Astrocyte of the spinal cord (primary cell): ENCODE measurements at regions not wholly inside any gene's neighbourhood (a gene's known extent, or its start where the extent isn't known, plus 50 kb on each side); places are given as distances from the start of the nearest gene placed in this dataset.

Source experiments
- DNase-seq: peaks from one replicate; pipeline ENCODE4 v3.0.0; 2011; ENCODE audit warnings: low read depth, low spot score
- H3K4me3 ChIP-seq: 2 replicates; pipeline ENCODE4 v1.5.1; 2011; ENCODE audit warnings: low read depth, mild to moderate bottlenecking, low read length, moderate library complexity
- CTCF ChIP-seq: IDR thresholded peaks from 2 replicates; pipeline ENCODE4 v1.5.1; 2012; ENCODE audit warnings: low read depth, mild to moderate bottlenecking, low read length, inconsistent platforms
- in situ Hi-C: cut with HindIII; loops from 2 replicates; pipeline ENCODE4 v1.10.0; 2017; ENCODE audit warnings: low sequenced_read_pairs

- no peak for DNase-seq
- TF ChIP-seq CTCF = no peak
- H3K4me3 ChIP-seq = no peak overlapping the region
- in situ Hi-C loops = no loop called here
Measured at GRCh38 chr2:16475986-16476567, 189.6 kb downstream of the CYRIA start.

GRCh38 chr2:16475586-16475985 is 190.0 kb downstream of the CYRIA start:
- no peak overlapping the region for H3K4me3 ChIP-seq
- DNase-seq = no peak
- TF ChIP-seq CTCF = no peak
- in situ Hi-C loops = no loop called here

GRCh38 chr2:16473575-16473974 is 192.1 kb downstream of the CYRIA start:
- no peak for TF ChIP-seq CTCF
- in situ Hi-C loops = no loop called here
- DNase-seq = no peak
- H3K4me3 ChIP-seq = no peak overlapping the region

- in situ Hi-C loops = no loop called here
- DNase-seq = no peak
- H3K4me3 ChIP-seq = no peak overlapping the region
Measured at GRCh38 chr2:16470936-16471490, 194.6 kb downstream of the CYRIA start.

DNA sequence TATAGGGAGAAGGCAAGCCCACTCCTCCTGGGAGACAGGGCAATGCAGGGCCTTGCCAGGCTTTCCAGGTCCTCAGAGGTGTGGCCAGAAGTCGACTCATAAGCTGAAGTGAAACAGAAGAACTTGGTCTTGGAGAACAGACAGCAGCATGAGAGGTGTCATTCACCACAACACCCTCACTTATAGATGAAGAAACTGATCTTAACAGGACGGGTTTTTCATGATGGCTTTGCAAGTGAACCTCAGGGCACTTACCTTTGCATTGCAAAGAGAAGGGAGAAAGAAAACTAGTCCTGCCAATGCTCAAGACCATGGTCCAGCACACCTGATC is 198.8 kb downstream of the CYRIA start:
- in situ Hi-C loops = no loop called here
- H3K4me3 ChIP-seq = no peak overlapping the region
- TF ChIP-seq CTCF = no peak
- no peak for DNase-seq

More at GRCh38 chr2:16470936-16471490, 194.6 kb downstream of the CYRIA start:
- TF ChIP-seq CTCF = no peak

GRCh38 chr2:16466133-16466820 is 199.4 kb downstream of the CYRIA start:
- in situ Hi-C loops = no loop called here
- no peak for TF ChIP-seq CTCF
- no peak overlapping the region for H3K4me3 ChIP-seq
- DNase-seq = no peak
